ENCODE measurements at regions not wholly inside any gene's neighbourhood (a gene's known extent, or its start where the extent isn't known, plus 50 kb on each side); places are given as distances from the start of the nearest gene placed in this dataset.

GRCh38 chr13:75135325-75135825 lies 346.6 kb downstream of the TBC1D4 start:
- TF ChIP-seq, protein P1, sequence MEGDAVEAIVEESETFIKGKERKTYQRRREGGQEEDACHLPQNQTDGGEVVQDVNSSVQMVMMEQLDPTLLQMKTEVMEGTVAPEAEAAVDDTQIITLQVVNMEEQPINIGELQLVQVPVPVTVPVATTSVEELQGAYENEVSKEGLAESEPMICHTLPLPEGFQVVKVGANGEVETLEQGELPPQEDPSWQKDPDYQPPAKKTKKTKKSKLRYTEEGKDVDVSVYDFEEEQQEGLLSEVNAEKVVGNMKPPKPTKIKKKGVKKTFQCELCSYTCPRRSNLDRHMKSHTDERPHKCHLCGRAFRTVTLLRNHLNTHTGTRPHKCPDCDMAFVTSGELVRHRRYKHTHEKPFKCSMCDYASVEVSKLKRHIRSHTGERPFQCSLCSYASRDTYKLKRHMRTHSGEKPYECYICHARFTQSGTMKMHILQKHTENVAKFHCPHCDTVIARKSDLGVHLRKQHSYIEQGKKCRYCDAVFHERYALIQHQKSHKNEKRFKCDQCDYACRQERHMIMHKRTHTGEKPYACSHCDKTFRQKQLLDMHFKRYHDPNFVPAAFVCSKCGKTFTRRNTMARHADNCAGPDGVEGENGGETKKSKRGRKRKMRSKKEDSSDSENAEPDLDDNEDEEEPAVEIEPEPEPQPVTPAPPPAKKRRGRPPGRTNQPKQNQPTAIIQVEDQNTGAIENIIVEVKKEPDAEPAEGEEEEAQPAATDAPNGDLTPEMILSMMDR (IDR thresholded peaks at IDR 0.05; ENCODE audit: insufficient read depth, low read depth, low read length, missing control alignments), result no peak
- DNase-seq (ENCODE audit: low read depth), result no peak
- H3K4me3 ChIP-seq (ENCODE audit: low read depth, low read length), result no peak overlapping the region

GRCh38 chr13:75132701-75133695 lies 349.0 kb downstream of the TBC1D4 start:
- DNase-seq (ENCODE audit: low read depth), result peak; percentile 4
- TF ChIP-seq, protein P1 (IDR thresholded peaks at IDR 0.05; ENCODE audit: insufficient read depth, low read depth, low read length, missing control alignments), result no peak
- no peak overlapping the region for H3K4me3 ChIP-seq (ENCODE audit: low read depth, low read length)

- no peak overlapping the region for H3K4me3 ChIP-seq (ENCODE audit: low read depth, low read length)
- TF ChIP-seq, protein P1 (IDR thresholded peaks at IDR 0.05; ENCODE audit: insufficient read depth, low read depth, low read length, missing control alignments), result no peak
- DNase-seq (ENCODE audit: low read depth), result no peak
Observed at GRCh38 chr13:75129331-75129730, 352.6 kb downstream of the TBC1D4 start.

DNA sequence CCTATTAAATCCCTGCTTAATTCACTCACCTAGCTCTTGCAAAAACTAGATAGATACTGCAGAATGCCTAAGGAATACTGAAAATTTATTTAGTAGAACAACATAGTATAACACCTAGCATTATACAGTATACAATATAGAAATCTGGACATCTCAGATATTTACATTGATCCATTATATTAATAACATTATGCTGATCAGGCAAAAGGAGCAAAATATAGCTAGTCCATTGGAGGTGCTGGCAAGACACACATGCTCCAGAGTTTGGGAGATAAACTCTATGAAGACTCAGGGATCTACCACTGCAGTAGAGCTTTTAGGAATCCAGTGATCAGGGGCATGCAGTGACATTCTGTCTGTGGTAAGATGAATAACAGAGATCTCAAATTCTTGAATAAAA lies 357.6 kb downstream of the TBC1D4 start:
- H3K4me3 ChIP-seq (ENCODE audit: low read depth, low read length), result no peak overlapping the region
- DNase-seq (ENCODE audit: low read depth), result no peak
- TF ChIP-seq, protein P1 (IDR thresholded peaks at IDR 0.05; ENCODE audit: insufficient read depth, low read depth, low read length, missing control alignments), result no peak

DNA sequence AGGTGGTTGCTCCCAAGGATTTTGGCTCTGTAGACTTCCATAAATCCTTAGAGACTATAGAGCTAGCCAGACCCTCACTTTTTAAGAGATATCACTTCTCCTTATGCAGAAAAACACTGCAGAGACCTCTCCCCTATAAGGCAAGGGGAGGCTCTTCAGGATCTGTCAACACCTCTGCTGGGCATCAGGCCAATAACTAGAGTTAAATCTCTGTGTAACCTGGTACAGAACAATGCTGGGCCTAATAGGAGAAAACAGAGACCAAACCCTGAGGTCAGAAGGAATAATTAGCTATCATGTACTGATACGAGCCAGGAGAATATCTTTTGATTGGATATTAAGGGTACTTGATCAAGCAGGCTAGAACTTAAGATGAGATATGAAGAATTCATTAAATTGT lies 358.5 kb downstream of the TBC1D4 start:
- no peak overlapping the region for H3K4me3 ChIP-seq (ENCODE audit: low read depth, low read length)
- TF ChIP-seq, protein P1 (IDR thresholded peaks at IDR 0.05; ENCODE audit: insufficient read depth, low read depth, low read length, missing control alignments), result no peak
- no peak for DNase-seq (ENCODE audit: low read depth)

DNA sequence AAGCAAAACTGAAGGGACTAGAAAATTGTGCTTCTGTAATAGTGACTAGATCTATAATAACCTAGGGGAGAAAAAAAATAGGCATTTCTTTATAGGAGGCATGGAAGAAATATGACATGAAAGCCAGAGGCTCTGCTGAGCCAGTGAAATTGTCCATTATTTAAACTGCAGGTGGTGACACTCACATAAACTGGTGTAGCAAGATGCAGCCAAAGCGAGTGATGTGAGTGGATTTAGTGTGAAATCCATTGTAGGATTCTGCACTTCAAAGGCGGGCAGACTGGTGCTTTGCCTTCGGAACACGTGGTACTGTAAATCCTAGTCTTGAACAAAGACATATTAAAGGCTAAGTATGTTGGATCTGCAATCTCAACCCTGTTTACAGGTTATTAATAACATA lies 361.9 kb downstream of the TBC1D4 start:
- DNase-seq (ENCODE audit: low read depth), result no peak
- TF ChIP-seq, protein P1 (IDR thresholded peaks at IDR 0.05; ENCODE audit: insufficient read depth, low read depth, low read length, missing control alignments), result no peak
- H3K4me3 ChIP-seq (ENCODE audit: low read depth, low read length), result no peak overlapping the region
